GM23338 (cell line): ENCODE measurements at regions not wholly inside any gene's neighbourhood (a gene's known extent, or its start where the extent isn't known, plus 50 kb on each side); places are given as distances from the start of the nearest gene placed in this dataset.

ENCODE experiments used
- ATAC-seq: fragments of 200-7000 bp; cut with Tn5 transposase; 3 replicates; pipeline ENCODE4 v1.9.1; 2020
- DNase-seq: peaks from one replicate; pipeline ENCODE4 v3.0.0-alpha.2; 2015; ENCODE audit warnings: low spot score
- H2AFZ ChIP-seq: fragments of 200-600 bp; sonication (generic); 2 replicates; pipeline ENCODE4 v1.8.0; 2016; ENCODE audit warnings: antibody characterized with exemption, mild to moderate bottlenecking, moderate library complexity
- H3F3A ChIP-seq: fragments of 200-600 bp; sonication (generic); replicated peaks from 2 replicates; pipeline ENCODE4 v1.8.0; 2017; ENCODE audit warnings: antibody characterized with exemption, mixed run types, low read depth
- H3K27ac ChIP-seq: fragments of 200-600 bp; sonication (generic); 2 replicates; pipeline ENCODE4 v1.6.1; 2016; ENCODE audit warnings: low read depth
- H3K27me3 ChIP-seq: fragments of 200-600 bp; sonication (generic); 2 replicates; pipeline ENCODE4 v1.8.0; 2016; ENCODE audit warnings: mild to moderate bottlenecking, mixed run types, moderate library complexity; ENCODE audit not compliant: insufficient read depth
- H3K36me3 ChIP-seq: fragments of 200-600 bp; sonication (generic); 2 replicates; pipeline ENCODE4 v1.8.0; 2016; ENCODE audit warnings: mild to moderate bottlenecking; ENCODE audit not compliant: insufficient read depth
- H3K4me1 ChIP-seq: fragments of 200-600 bp; sonication (generic); 2 replicates; pipeline ENCODE4 v1.8.0; 2016; ENCODE audit warnings: mild to moderate bottlenecking, moderate library complexity; ENCODE audit not compliant: insufficient read depth
- H3K4me2 ChIP-seq: fragments of 200-600 bp; sonication (generic); 2 replicates; pipeline ENCODE4 v1.7.1; 2017; ENCODE audit warnings: mixed run types
- H3K4me3 ChIP-seq: fragments of 200-600 bp; sonication (generic); 2 replicates; pipeline ENCODE4 v1.6.1; 2016; ENCODE audit warnings: mixed run types
- H3K79me2 ChIP-seq: fragments of 200-600 bp; sonication (generic); replicated peaks from 2 replicates; pipeline ENCODE4 v1.8.0; 2017; ENCODE audit warnings: mild to moderate bottlenecking; ENCODE audit not compliant: insufficient read depth
- H3K9me2 ChIP-seq: fragments of 200-600 bp; sonication (generic); 2 replicates; pipeline ENCODE4 v1.8.0; 2017; ENCODE audit not compliant: insufficient read depth
- H4K20me1 ChIP-seq: fragments of 200-600 bp; sonication (generic); replicated peaks from 2 replicates; pipeline ENCODE4 v1.8.0; 2017; ENCODE audit warnings: mild to moderate bottlenecking; ENCODE audit not compliant: insufficient read depth
- H3K27ac Mint-ChIP-seq: 2 replicates; pipeline ENCODE4 v1.8.0; 2020; ENCODE audit warnings: inconsistent platforms, mild to moderate bottlenecking, moderate library complexity, mixed read lengths
- H3K27me3 Mint-ChIP-seq: 3 replicates; pipeline ENCODE4 v1.8.0; 2022; ENCODE audit warnings: low read depth, mild to moderate bottlenecking, moderate library complexity, mixed read lengths, inconsistent platforms; ENCODE audit not compliant: insufficient read depth, poor library complexity
- H3K36me3 Mint-ChIP-seq: 3 replicates; pipeline ENCODE4 v1.8.0; 2021; ENCODE audit warnings: low read depth, mild to moderate bottlenecking, inconsistent platforms, moderate library complexity, mixed read lengths
- H3K4me1 Mint-ChIP-seq: 3 replicates; pipeline ENCODE4 v1.8.0; 2020; ENCODE audit warnings: mild to moderate bottlenecking, inconsistent platforms, mixed read lengths
- H3K4me3 Mint-ChIP-seq: 3 replicates; pipeline ENCODE4 v1.8.0; 2021; ENCODE audit warnings: moderate library complexity, mild to moderate bottlenecking, inconsistent platforms, mixed read lengths
- H3K9me3 Mint-ChIP-seq: 3 replicates; pipeline ENCODE4 v1.8.0; 2020; ENCODE audit warnings: moderate library complexity, mild to moderate bottlenecking, inconsistent platforms, mixed read lengths
- CREB1 ChIP-seq: fragments of 250-450 bp; sonication (Bioruptor Pico); IDR thresholded peaks from 2 replicates; pipeline ENCODE4 v1.5.0; 2020; ENCODE audit warnings: low read depth, mild to moderate bottlenecking, moderate library complexity
- EZH2 ChIP-seq: fragments of 200-600 bp; sonication (generic); IDR thresholded peaks from one replicate; pipeline ENCODE4 v1.8.0; 2017; ENCODE audit warnings: antibody characterized with exemption, mild to moderate bottlenecking, low read depth; ENCODE audit not compliant: unreplicated experiment
- EZH2phosphoT487 ChIP-seq: fragments of 200-600 bp; sonication (generic); IDR thresholded peaks from one replicate; pipeline ENCODE4 v1.8.1; 2018; ENCODE audit warnings: antibody characterized with exemption; ENCODE audit not compliant: unreplicated experiment
- JUNB ChIP-seq: IDR thresholded peaks from one replicate; pipeline ENCODE4 v1.6.1; 2016; ENCODE audit warnings: antibody characterized with exemption; ENCODE audit not compliant: unreplicated experiment
- NANOG ChIP-seq: IDR thresholded peaks from 2 replicates; pipeline ENCODE4 v1.6.1; 2016; ENCODE audit warnings: antibody characterized with exemption, borderline replicate concordance
- POLR2AphosphoS5 ChIP-seq: IDR thresholded peaks from 2 replicates; pipeline ENCODE4 v1.6.1; 2016; ENCODE audit warnings: antibody characterized with exemption, low read depth
- STAT1 ChIP-seq: IDR thresholded peaks from one replicate; pipeline ENCODE4 v1.6.1; 2016; ENCODE audit warnings: antibody characterized with exemption; ENCODE audit not compliant: unreplicated experiment
- ZNF114 ChIP-seq: fragments of 250-450 bp; sonication (Bioruptor Pico); IDR thresholded peaks from 2 replicates; pipeline ENCODE4 v1.5.0; 2020; ENCODE audit warnings: mild to moderate bottlenecking, moderate library complexity
- ZNF331 ChIP-seq: fragments of 250-450 bp; sonication (Bioruptor Pico); IDR thresholded peaks from 2 replicates; pipeline ENCODE4 v1.5.0; 2020; ENCODE audit warnings: low read depth, mild to moderate bottlenecking, moderate library complexity
- TF ChIP-seq, protein P1 (sequence below): fragments of 250-450 bp; sonication (Bioruptor Pico); IDR thresholded peaks from 2 replicates; pipeline ENCODE4 v1.5.0; 2020; ENCODE audit warnings: mild to moderate bottlenecking, moderate library complexity
- TF ChIP-seq, protein P2 (sequence below): IDR thresholded peaks from 2 replicates; pipeline ENCODE4 v1.6.1; 2016; ENCODE audit warnings: antibody characterized with exemption
- TF ChIP-seq, protein P3 (sequence below): IDR thresholded peaks from one replicate; pipeline ENCODE4 v1.6.1; 2018; ENCODE audit warnings: antibody characterized with exemption; ENCODE audit not compliant: unreplicated experiment
- TF ChIP-seq, protein P4 (sequence below), 2 experiments: fragments of 200-600 bp in 1 of 2; sonication (generic) in 1 of 2; conservative IDR thresholded peaks; 2 replicates each; pipeline versions ENCODE4 v1.5.1 to v1.6.1; 2016 to 2017; ENCODE audit warnings: antibody characterized with exemption in 2 of 2, low read depth in 2 of 2, mild to moderate bottlenecking in 2 of 2, moderate library complexity in 1 of 2

DNA sequence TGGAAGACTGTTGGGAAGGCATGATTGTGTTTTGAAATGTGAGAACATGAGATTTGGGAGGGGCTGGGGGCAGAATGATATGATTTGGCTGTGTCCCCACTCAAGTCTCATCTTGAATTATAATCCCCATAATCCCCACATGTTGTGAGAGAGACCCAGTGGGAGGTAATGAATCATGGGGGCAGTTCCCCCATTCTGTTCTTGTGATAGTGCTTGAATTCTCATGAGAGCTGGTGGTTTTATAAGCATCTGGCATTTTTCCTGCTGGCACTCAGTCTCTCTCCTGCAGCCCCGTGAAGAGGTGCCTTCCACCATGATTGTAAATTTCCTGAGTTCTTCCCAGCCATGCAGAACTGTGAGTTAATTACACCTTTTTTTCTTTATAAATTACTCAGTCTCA lies 430.5 kb downstream of the OTOL1 start:
- H3K36me3 Mint-ChIP-seq, result peaks cover 24% of the 10 kb centered on the region
- H3K4me3 Mint-ChIP-seq, result no peak overlapping the region
- no peak overlapping the region for H3K4me2 ChIP-seq
- no peak for DNase-seq
- no peaks in the 10 kb centered on the region for H3K79me2 ChIP-seq
- H3K27ac Mint-ChIP-seq, result no peak overlapping the region
- TF ChIP-seq, protein P1, sequence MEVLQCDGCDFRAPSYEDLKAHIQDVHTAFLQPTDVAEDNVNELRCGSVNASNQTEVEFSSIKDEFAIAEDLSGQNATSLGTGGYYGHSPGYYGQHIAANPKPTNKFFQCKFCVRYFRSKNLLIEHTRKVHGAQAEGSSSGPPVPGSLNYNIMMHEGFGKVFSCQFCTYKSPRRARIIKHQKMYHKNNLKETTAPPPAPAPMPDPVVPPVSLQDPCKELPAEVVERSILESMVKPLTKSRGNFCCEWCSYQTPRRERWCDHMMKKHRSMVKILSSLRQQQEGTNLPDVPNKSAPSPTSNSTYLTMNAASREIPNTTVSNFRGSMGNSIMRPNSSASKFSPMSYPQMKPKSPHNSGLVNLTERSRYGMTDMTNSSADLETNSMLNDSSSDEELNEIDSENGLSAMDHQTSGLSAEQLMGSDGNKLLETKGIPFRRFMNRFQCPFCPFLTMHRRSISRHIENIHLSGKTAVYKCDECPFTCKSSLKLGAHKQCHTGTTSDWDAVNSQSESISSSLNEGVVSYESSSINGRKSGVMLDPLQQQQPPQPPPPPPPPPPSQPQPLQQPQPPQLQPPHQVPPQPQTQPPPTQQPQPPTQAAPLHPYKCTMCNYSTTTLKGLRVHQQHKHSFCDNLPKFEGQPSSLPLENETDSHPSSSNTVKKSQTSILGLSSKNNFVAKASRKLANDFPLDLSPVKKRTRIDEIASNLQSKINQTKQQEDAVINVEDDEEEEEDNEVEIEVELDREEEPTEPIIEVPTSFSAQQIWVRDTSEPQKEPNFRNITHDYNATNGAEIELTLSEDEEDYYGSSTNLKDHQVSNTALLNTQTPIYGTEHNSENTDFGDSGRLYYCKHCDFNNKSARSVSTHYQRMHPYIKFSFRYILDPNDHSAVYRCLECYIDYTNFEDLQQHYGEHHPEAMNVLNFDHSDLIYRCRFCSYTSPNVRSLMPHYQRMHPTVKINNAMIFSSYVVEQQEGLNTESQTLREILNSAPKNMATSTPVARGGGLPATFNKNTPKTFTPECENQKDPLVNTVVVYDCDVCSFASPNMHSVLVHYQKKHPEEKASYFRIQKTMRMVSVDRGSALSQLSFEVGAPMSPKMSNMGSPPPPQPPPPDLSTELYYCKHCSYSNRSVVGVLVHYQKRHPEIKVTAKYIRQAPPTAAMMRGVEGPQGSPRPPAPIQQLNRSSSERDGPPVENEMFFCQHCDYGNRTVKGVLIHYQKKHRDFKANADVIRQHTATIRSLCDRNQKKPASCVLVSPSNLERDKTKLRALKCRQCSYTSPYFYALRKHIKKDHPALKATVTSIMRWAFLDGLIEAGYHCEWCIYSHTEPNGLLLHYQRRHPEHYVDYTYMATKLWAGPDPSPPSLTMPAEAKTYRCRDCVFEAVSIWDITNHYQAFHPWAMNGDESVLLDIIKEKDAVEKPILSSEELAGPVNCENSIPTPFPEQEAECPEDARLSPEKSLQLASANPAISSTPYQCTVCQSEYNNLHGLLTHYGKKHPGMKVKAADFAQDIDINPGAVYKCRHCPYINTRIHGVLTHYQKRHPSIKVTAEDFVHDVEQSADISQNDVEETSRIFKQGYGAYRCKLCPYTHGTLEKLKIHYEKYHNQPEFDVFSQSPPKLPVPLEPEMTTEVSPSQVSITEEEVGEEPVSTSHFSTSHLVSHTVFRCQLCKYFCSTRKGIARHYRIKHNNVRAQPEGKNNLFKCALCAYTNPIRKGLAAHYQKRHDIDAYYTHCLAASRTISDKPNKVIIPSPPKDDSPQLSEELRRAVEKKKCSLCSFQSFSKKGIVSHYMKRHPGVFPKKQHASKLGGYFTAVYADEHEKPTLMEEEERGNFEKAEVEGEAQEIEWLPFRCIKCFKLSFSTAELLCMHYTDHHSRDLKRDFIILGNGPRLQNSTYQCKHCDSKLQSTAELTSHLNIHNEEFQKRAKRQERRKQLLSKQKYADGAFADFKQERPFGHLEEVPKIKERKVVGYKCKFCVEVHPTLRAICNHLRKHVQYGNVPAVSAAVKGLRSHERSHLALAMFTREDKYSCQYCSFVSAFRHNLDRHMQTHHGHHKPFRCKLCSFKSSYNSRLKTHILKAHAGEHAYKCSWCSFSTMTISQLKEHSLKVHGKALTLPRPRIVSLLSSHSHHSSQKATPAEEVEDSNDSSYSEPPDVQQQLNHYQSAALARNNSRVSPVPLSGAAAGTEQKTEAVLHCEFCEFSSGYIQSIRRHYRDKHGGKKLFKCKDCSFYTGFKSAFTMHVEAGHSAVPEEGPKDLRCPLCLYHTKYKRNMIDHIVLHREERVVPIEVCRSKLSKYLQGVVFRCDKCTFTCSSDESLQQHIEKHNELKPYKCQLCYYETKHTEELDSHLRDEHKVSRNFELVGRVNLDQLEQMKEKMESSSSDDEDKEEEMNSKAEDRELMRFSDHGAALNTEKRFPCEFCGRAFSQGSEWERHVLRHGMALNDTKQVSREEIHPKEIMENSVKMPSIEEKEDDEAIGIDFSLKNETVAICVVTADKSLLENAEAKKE, result no peak
- no peak for TF ChIP-seq POLR2AphosphoS5
- TF ChIP-seq, protein P2, sequence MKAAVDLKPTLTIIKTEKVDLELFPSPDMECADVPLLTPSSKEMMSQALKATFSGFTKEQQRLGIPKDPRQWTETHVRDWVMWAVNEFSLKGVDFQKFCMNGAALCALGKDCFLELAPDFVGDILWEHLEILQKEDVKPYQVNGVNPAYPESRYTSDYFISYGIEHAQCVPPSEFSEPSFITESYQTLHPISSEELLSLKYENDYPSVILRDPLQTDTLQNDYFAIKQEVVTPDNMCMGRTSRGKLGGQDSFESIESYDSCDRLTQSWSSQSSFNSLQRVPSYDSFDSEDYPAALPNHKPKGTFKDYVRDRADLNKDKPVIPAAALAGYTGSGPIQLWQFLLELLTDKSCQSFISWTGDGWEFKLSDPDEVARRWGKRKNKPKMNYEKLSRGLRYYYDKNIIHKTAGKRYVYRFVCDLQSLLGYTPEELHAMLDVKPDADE, result no peak
- no peak for TF ChIP-seq ZNF331 (CRISPR knock-in tag)
- no peak for TF ChIP-seq CREB1 (CRISPR knock-in tag)
- TF ChIP-seq, protein P3, sequence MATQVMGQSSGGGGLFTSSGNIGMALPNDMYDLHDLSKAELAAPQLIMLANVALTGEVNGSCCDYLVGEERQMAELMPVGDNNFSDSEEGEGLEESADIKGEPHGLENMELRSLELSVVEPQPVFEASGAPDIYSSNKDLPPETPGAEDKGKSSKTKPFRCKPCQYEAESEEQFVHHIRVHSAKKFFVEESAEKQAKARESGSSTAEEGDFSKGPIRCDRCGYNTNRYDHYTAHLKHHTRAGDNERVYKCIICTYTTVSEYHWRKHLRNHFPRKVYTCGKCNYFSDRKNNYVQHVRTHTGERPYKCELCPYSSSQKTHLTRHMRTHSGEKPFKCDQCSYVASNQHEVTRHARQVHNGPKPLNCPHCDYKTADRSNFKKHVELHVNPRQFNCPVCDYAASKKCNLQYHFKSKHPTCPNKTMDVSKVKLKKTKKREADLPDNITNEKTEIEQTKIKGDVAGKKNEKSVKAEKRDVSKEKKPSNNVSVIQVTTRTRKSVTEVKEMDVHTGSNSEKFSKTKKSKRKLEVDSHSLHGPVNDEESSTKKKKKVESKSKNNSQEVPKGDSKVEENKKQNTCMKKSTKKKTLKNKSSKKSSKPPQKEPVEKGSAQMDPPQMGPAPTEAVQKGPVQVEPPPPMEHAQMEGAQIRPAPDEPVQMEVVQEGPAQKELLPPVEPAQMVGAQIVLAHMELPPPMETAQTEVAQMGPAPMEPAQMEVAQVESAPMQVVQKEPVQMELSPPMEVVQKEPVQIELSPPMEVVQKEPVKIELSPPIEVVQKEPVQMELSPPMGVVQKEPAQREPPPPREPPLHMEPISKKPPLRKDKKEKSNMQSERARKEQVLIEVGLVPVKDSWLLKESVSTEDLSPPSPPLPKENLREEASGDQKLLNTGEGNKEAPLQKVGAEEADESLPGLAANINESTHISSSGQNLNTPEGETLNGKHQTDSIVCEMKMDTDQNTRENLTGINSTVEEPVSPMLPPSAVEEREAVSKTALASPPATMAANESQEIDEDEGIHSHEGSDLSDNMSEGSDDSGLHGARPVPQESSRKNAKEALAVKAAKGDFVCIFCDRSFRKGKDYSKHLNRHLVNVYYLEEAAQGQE, result no peak
- no peak for TF ChIP-seq EZH2phosphoT487
- no peak for TF ChIP-seq ZNF114 (CRISPR knock-in tag)
- TF ChIP-seq STAT1, result no peak
- TF ChIP-seq, protein P4, sequence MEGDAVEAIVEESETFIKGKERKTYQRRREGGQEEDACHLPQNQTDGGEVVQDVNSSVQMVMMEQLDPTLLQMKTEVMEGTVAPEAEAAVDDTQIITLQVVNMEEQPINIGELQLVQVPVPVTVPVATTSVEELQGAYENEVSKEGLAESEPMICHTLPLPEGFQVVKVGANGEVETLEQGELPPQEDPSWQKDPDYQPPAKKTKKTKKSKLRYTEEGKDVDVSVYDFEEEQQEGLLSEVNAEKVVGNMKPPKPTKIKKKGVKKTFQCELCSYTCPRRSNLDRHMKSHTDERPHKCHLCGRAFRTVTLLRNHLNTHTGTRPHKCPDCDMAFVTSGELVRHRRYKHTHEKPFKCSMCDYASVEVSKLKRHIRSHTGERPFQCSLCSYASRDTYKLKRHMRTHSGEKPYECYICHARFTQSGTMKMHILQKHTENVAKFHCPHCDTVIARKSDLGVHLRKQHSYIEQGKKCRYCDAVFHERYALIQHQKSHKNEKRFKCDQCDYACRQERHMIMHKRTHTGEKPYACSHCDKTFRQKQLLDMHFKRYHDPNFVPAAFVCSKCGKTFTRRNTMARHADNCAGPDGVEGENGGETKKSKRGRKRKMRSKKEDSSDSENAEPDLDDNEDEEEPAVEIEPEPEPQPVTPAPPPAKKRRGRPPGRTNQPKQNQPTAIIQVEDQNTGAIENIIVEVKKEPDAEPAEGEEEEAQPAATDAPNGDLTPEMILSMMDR (conservative IDR thresholded peaks at IDR 0.05; ENCODE audit: low read depth in 2 of 2), result no peak
- TF ChIP-seq JUNB, result no peak
- TF ChIP-seq EZH2, result no peak
- no peak for TF ChIP-seq NANOG
- H3K36me3 ChIP-seq, result no peaks in the 10 kb centered on the region
- H3K9me3 Mint-ChIP-seq, result peaks cover 30% of the 10 kb centered on the region
- no peak overlapping the region for H3K4me3 ChIP-seq
- H3F3A ChIP-seq, result no peaks in the 10 kb centered on the region
- H3K4me1 Mint-ChIP-seq, result no peaks in the 10 kb centered on the region
- no peaks in the 10 kb centered on the region for H3K4me1 ChIP-seq
- no peaks in the 10 kb centered on the region for H3K27me3 Mint-ChIP-seq
- no peaks in the 10 kb centered on the region for H3K27me3 ChIP-seq
- no peak for ATAC-seq
- H2AFZ ChIP-seq, result no peak overlapping the region
- H3K9me2 ChIP-seq, result no peaks in the 10 kb centered on the region
- no peak overlapping the region for H3K27ac ChIP-seq
- H4K20me1 ChIP-seq, result no peaks in the 10 kb centered on the region
